Endodermal cell (in vitro differentiated cells): ENCODE measurements at regions not wholly inside any gene's neighbourhood (a gene's known extent, or its start where the extent isn't known, plus 50 kb on each side); places are given as distances from the start of the nearest gene placed in this dataset.

Experiments
- DNase-seq: peaks from one replicate; pipeline ENCODE4 v3.0.0-alpha.2; 2017
- H3K27ac ChIP-seq: 2 replicates; pipeline ENCODE4 v1.5.1; 2013; ENCODE audit warnings: mild to moderate bottlenecking, low read depth, low read length, moderate library complexity
- H3K27me3 ChIP-seq: 2 replicates; pipeline ENCODE4 v1.6.1; 2013; ENCODE audit warnings: mild to moderate bottlenecking, low read length, moderate library complexity; ENCODE audit not compliant: insufficient read depth, control insufficient read depth, poor library complexity, severe bottlenecking
- H3K36me3 ChIP-seq: 2 replicates; pipeline ENCODE4 v1.7.0; 2013; ENCODE audit warnings: mild to moderate bottlenecking, low read length, moderate library complexity; ENCODE audit not compliant: control insufficient read depth, insufficient read depth
- H3K4me1 ChIP-seq: one replicate; pipeline ENCODE4 v1.7.0; 2013; ENCODE audit warnings: low read length; ENCODE audit not compliant: control insufficient read depth, insufficient read depth
- H3K4me3 ChIP-seq: 2 replicates; pipeline ENCODE4 v1.5.1; 2013; ENCODE audit warnings: mild to moderate bottlenecking, low read length, moderate library complexity
- H3K9ac ChIP-seq: 2 replicates; pipeline ENCODE4 v1.6.1; 2013; ENCODE audit warnings: mild to moderate bottlenecking, low read length, moderate library complexity; ENCODE audit not compliant: poor library complexity, severe bottlenecking; ENCODE audit errors: extremely low read depth
- H3K9me3 ChIP-seq: 2 replicates; pipeline ENCODE4 v1.6.1; 2013; ENCODE audit warnings: mild to moderate bottlenecking, low read length, moderate library complexity; ENCODE audit not compliant: control insufficient read depth
- H3K27ac Mint-ChIP-seq: 2 replicates; pipeline ENCODE4 v1.8.0; 2020; ENCODE audit warnings: mixed read lengths
- H3K27me3 Mint-ChIP-seq: 2 replicates; pipeline ENCODE4 v1.8.0; 2021; ENCODE audit warnings: mild to moderate bottlenecking, mixed read lengths; ENCODE audit not compliant: insufficient read depth
- H3K36me3 Mint-ChIP-seq: 2 replicates; pipeline ENCODE4 v1.8.0; 2020; ENCODE audit warnings: low read depth, mixed read lengths
- H3K4me1 Mint-ChIP-seq: 2 replicates; pipeline ENCODE4 v1.8.0; 2020; ENCODE audit warnings: mixed read lengths
- H3K4me3 Mint-ChIP-seq: 2 replicates; pipeline ENCODE4 v1.8.0; 2020; ENCODE audit warnings: mild to moderate bottlenecking, moderate library complexity, mixed read lengths
- H3K9me3 Mint-ChIP-seq: 2 replicates; pipeline ENCODE4 v1.8.0; 2020; ENCODE audit warnings: mild to moderate bottlenecking, mixed read lengths
- WGBS, 2 experiments: methylation state at CpG; one replicate each; pipeline versions ENCODE4 v1.1.5 to v1.1.7; 2013; ENCODE audit warnings: missing lambda C conversion rate in 2 of 2, mixed read lengths in 1 of 2; ENCODE audit not compliant: insufficient coverage in 1 of 2, insufficient read length in 1 of 2; 5-methylcytosine and 5-hydroxymethylcytosine counted together
- TF ChIP-seq, protein P1 (sequence below): fragments of 200-600 bp; sonication (generic); conservative IDR thresholded peaks from 2 replicates; pipeline ENCODE4 v1.5.0; 2021; ENCODE audit warnings: antibody characterized with exemption, mild to moderate bottlenecking

- H3K9ac ChIP-seq, result no peak overlapping the region
- DNase-seq, result no peak
- no peaks in the 10 kb centered on the region for H3K36me3 ChIP-seq
- no peaks in the 10 kb centered on the region for H3K9me3 Mint-ChIP-seq
- WGBS, 2 experiments, result 95 to 100% methylated on average over 2 to 3 of the region's 3 CpGs
- no peaks in the 10 kb centered on the region for H3K36me3 Mint-ChIP-seq
- no peak overlapping the region for H3K4me3 ChIP-seq
- no peaks in the 10 kb centered on the region for H3K27me3 ChIP-seq
- no peak overlapping the region for H3K4me3 Mint-ChIP-seq
- no peaks in the 10 kb centered on the region for H3K4me1 Mint-ChIP-seq
- no peaks in the 10 kb centered on the region for H3K9me3 ChIP-seq
- H3K27ac ChIP-seq, result no peak overlapping the region
- H3K4me1 ChIP-seq, result no peaks in the 10 kb centered on the region
- H3K27me3 Mint-ChIP-seq, result no peaks in the 10 kb centered on the region
- no peak overlapping the region for H3K27ac Mint-ChIP-seq
- TF ChIP-seq, protein P1, sequence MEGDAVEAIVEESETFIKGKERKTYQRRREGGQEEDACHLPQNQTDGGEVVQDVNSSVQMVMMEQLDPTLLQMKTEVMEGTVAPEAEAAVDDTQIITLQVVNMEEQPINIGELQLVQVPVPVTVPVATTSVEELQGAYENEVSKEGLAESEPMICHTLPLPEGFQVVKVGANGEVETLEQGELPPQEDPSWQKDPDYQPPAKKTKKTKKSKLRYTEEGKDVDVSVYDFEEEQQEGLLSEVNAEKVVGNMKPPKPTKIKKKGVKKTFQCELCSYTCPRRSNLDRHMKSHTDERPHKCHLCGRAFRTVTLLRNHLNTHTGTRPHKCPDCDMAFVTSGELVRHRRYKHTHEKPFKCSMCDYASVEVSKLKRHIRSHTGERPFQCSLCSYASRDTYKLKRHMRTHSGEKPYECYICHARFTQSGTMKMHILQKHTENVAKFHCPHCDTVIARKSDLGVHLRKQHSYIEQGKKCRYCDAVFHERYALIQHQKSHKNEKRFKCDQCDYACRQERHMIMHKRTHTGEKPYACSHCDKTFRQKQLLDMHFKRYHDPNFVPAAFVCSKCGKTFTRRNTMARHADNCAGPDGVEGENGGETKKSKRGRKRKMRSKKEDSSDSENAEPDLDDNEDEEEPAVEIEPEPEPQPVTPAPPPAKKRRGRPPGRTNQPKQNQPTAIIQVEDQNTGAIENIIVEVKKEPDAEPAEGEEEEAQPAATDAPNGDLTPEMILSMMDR, result no peak
Observed at GRCh38 chr5:120361941-120362340, 102.2 kb upstream of the PRR16 start.

DNA sequence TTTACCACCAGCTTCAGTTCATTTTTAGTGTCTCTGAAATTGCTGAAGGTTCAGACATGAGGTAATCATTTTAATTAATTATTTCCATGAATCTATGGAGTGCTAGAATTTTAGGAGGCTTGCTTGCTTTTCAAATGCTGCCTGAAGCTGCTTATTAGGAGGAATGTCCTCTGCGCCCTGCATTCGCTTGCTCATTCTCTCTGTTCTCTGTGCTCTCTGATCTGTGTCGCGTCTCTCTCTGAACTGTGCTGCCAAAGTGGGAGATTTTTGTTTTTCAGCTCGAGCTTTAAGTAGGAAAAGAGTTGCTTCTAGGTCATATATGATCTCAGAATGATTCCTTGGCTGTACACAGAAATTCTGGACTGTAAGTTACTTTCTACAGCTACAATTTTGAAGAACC is 101.7 kb upstream of the PRR16 start:
- DNase-seq, result no peak
- no peak overlapping the region for H3K9ac ChIP-seq
- H3K27ac ChIP-seq, result no peak overlapping the region
- Mint-ChIP-seq H3K27ac (no peak overlapping the region), H3K9me3 (no peaks in the 10 kb centered on the region), H3K4me1 (no peaks in the 10 kb centered on the region), H3K27me3 (no peaks in the 10 kb centered on the region), H3K4me3 (no peak overlapping the region), H3K36me3 (no peaks in the 10 kb centered on the region)
- H3K9me3 ChIP-seq, result no peaks in the 10 kb centered on the region
- no peaks in the 10 kb centered on the region for H3K4me1 ChIP-seq
- no peaks in the 10 kb centered on the region for H3K36me3 ChIP-seq
- 94 to 100% methylated on average over 5 of the region's 5 CpGs for WGBS, 2 experiments
- TF ChIP-seq, protein P1, result no peak
- no peak overlapping the region for H3K4me3 ChIP-seq
- no peaks in the 10 kb centered on the region for H3K27me3 ChIP-seq

DNA sequence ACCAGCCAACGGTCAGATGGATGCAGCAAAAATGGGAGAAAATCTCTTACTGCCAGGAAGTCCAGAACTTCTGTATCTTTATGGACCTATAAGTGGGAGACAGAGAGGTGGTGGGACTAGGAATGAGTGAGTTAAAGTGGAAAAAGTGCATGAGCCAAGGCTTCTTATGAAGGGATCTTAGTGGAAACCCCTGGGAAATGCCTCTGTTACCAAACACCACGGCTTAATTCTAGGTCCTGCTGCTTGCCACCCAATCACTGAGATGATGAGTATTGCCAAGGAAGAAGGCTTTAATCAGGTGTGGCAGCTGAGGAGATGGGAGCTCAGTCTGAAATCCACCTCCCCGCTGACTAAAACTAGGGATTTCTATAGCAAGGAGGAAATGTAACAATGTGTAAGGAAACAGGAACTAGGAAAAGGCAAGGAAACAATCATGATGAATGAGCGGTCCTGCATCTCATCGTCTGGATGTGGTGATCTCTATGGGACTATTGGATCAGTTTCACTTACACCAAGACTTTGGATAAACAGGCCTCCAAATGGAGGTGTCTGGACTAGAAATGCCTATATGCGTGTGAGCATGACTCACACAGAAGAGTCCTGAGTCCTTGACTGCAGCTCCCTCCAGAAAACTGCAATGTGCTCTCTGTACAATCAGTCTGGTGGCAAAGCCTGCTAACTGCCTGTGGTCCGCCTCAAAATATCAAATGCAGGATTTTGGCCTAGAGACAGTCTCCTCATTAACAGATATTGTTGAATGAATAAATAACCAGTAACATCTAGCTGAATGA is 98.2 kb upstream of the PRR16 start:
- TF ChIP-seq, protein P1, result no peak
- Mint-ChIP-seq H3K27me3 (no peaks in the 10 kb centered on the region), H3K4me1 (no peaks in the 10 kb centered on the region), H3K36me3 (no peaks in the 10 kb centered on the region), H3K27ac (no peak overlapping the region), H3K4me3 (no peak overlapping the region), H3K9me3 (no peaks in the 10 kb centered on the region)
- 93 to 95% methylated on average over 6 to 7 of the region's 7 CpGs for WGBS, 2 experiments
- no peaks in the 10 kb centered on the region for H3K9me3 ChIP-seq
- no peaks in the 10 kb centered on the region for H3K36me3 ChIP-seq
- H3K27me3 ChIP-seq, result no peaks in the 10 kb centered on the region
- no peak overlapping the region for H3K9ac ChIP-seq
- DNase-seq, result no peak
- no peaks in the 10 kb centered on the region for H3K4me1 ChIP-seq
- no peak overlapping the region for H3K27ac ChIP-seq
- H3K4me3 ChIP-seq, result no peak overlapping the region
